Activated B cell treated with CpG ODN at 0.5 μM for 24 hours (primary cell): ENCODE measurements at regions not wholly inside any gene's neighbourhood (a gene's known extent, or its start where the extent isn't known, plus 50 kb on each side); places are given as distances from the start of the nearest gene placed in this dataset.

ENCODE experiments used
- ATAC-seq: fragments of 200-7000 bp; cut with Tn5 transposase; one replicate; pipeline ENCODE4 v1.10.0; 2021; ENCODE audit warnings: low read depth, mild to moderate bottlenecking, moderate library complexity
- CTCF ChIA-PET: fragments of 350-600 bp; sonication (Branson Sonifier 250); formaldehyde crosslinking; loops from one replicate; lab custom pipeline; 2021; ENCODE audit warnings: antibody characterized with exemption; lab: Charles Lee
- POLR2A ChIA-PET: fragments of 350-600 bp; sonication (Branson Sonifier 250); formaldehyde crosslinking; loops from one replicate; lab custom pipeline; 2021; ENCODE audit warnings: antibody characterized with exemption; lab: Charles Lee
- DNase-seq: peaks from one replicate; pipeline ENCODE4 v3.0.0; 2022
- H3K27ac Mint-ChIP-seq: one replicate; pipeline ENCODE4 v1.8.0; 2020; ENCODE audit warnings: mixed read lengths
- H3K27me3 Mint-ChIP-seq: one replicate; pipeline ENCODE4 v1.8.0; 2021; ENCODE audit warnings: mixed read lengths
- H3K36me3 Mint-ChIP-seq: one replicate; pipeline ENCODE4 v1.8.0; 2021; ENCODE audit warnings: low read depth, mixed read lengths
- H3K4me1 Mint-ChIP-seq: one replicate; pipeline ENCODE4 v1.8.0; 2021; ENCODE audit warnings: mixed read lengths
- H3K4me3 Mint-ChIP-seq: one replicate; pipeline ENCODE4 v1.8.0; 2020; ENCODE audit warnings: mild to moderate bottlenecking, mixed read lengths
- H3K9me3 Mint-ChIP-seq: one replicate; pipeline ENCODE4 v1.8.0; 2020; ENCODE audit warnings: mixed read lengths
- CTCF ChIP-seq: fragments of 200-600 bp; IDR thresholded peaks from one replicate; pipeline ENCODE4 v1.8.0; 2022; ENCODE audit warnings: antibody characterized with exemption, mild to moderate bottlenecking
- intact Hi-C: fragments of 100-400 bp; cut with micrococcal nuclease; formaldehyde crosslinking; loops from one replicate; pipeline ENCODE4 v1.15.1; 2024

DNA sequence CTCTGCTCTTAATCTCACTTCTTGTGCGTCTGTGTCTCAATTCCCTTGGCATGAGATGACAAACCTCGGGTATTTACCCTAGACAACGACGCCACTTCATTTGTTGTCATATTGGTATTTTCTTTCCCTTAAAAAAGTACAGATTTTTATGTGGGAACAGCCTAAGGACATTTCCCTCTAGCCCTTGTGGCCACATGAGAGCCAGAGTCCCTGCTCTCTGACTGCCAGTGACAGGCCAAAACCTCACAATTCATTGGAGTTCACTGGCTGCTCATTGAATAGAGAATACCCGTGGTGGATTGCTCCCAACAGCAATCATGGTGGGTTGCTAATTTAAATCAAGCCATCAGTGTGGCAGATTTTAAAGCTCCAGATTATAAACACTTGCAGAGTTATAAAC lies 191.3 kb upstream of the FAM3C start:
- H3K4me3 Mint-ChIP-seq: no peak overlapping the region
- no peak for TF ChIP-seq CTCF
- CTCF ChIA-PET: no interaction called here
- intact Hi-C loops: no loop called here
- no peaks in the 10 kb centered on the region for H3K36me3 Mint-ChIP-seq
- H3K27ac Mint-ChIP-seq: no peak overlapping the region
- POLR2A ChIA-PET: no interaction called here
- ATAC-seq: no peak
- no peak for DNase-seq
- peaks cover 17% of the 10 kb centered on the region for H3K27me3 Mint-ChIP-seq
- peaks cover 3% of the 10 kb centered on the region for H3K9me3 Mint-ChIP-seq
- no peaks in the 10 kb centered on the region for H3K4me1 Mint-ChIP-seq

- Mint-ChIP-seq H3K27me3 (peaks cover 30% of the 10 kb centered on the region), H3K9me3 (no peaks in the 10 kb centered on the region), H3K36me3 (no peaks in the 10 kb centered on the region), H3K27ac (no peak overlapping the region), H3K4me1 (no peaks in the 10 kb centered on the region), H3K4me3 (no peak overlapping the region)
- ChIA-PET POLR2A (no interaction called here), CTCF (no interaction called here)
- no peak for TF ChIP-seq CTCF
- ATAC-seq (no peak), DNase-seq (no peak)
- intact Hi-C loops: no loop called here
Observed at GRCh38 chr7:121582258-121582657, 186.2 kb upstream of the FAM3C start.

GRCh38 chr7:121579639-121580038 lies 183.5 kb upstream of the FAM3C start:
- DNase-seq (no peak), ATAC-seq (no peak)
- no peaks in the 10 kb centered on the region for H3K9me3 Mint-ChIP-seq
- TF ChIP-seq CTCF: no peak
- no peak overlapping the region for H3K4me3 Mint-ChIP-seq
- no peaks in the 10 kb centered on the region for H3K36me3 Mint-ChIP-seq
- H3K4me1 Mint-ChIP-seq: no peaks in the 10 kb centered on the region
- no peak overlapping the region for H3K27ac Mint-ChIP-seq
- POLR2A ChIA-PET: no interaction called here
- peaks cover 38% of the 10 kb centered on the region for H3K27me3 Mint-ChIP-seq
- CTCF ChIA-PET: no interaction called here
- intact Hi-C loops: no loop called here

DNA sequence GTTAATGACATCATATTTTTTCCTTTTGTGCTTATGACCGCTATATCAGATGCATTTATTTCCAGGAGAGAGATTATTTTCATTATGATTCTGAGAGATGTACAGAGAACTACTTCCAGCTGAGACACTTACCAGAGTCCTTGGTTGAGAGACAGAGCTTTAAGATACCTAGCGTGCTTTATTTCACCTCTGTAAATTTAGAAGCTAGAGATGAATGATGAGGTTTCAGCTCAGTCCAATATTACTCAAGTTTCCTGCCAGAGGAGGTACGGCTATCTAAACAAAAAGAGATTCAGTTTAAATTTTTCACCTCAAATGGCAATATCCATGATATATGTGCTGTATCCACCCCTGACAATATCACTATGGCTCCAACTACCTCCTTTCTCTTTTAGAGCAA lies 182.6 kb upstream of the FAM3C start:
- ChIA-PET POLR2A (no interaction called here), CTCF (no interaction called here)
- ATAC-seq (no peak), DNase-seq (no peak)
- H3K4me3 Mint-ChIP-seq: no peak overlapping the region
- no peaks in the 10 kb centered on the region for H3K4me1 Mint-ChIP-seq
- H3K27me3 Mint-ChIP-seq: peaks cover 41% of the 10 kb centered on the region
- no peak for TF ChIP-seq CTCF
- no peaks in the 10 kb centered on the region for H3K36me3 Mint-ChIP-seq
- intact Hi-C loops: no loop called here
- no peaks in the 10 kb centered on the region for H3K9me3 Mint-ChIP-seq
- no peak overlapping the region for H3K27ac Mint-ChIP-seq

GRCh38 chr7:121576148-121576917 lies 180.2 kb upstream of the FAM3C start:
- DNase-seq: no peak
- H3K27ac Mint-ChIP-seq: no peak overlapping the region
- CTCF ChIA-PET: no interaction called here
- no peak for TF ChIP-seq CTCF
- H3K4me3 Mint-ChIP-seq: no peak overlapping the region
- POLR2A ChIA-PET: no interaction called here
- H3K4me1 Mint-ChIP-seq: no peaks in the 10 kb centered on the region
- no peaks in the 10 kb centered on the region for H3K36me3 Mint-ChIP-seq
- peaks cover 34% of the 10 kb centered on the region for H3K27me3 Mint-ChIP-seq
- intact Hi-C loops: no loop called here
- no peak for ATAC-seq
- no peaks in the 10 kb centered on the region for H3K9me3 Mint-ChIP-seq
